ENCODE measurements at regions not wholly inside any gene's neighbourhood (a gene's known extent, or its start where the extent isn't known, plus 50 kb on each side); places are given as distances from the start of the nearest gene placed in this dataset.

- Histone ChIP-seq H3K4me3 (no peak overlapping the region), H3K36me3 (no peaks in the 10 kb centered on the region), H3K27me3 (no peaks in the 10 kb centered on the region), H3K4me1 (no peaks in the 10 kb centered on the region), H3K9me3 (peaks cover 0 to 10% (median 8%) of the 10 kb centered on the region in 4 donors), H3K27ac (no peak overlapping the region)
- TF ChIP-seq POLR2A (IDR thresholded peaks at IDR 0.05), result no peak
- TF ChIP-seq POLR2AphosphoS5 (IDR thresholded peaks at IDR 0.05), result no peak
- TF ChIP-seq CTCF (IDR thresholded peaks at IDR 0.05), result no peak
- no peak for DNase-seq
- intact Hi-C loops (cut with DNase I; ENCODE audit: low total_unique reads), result no loop called here
- WGBS, 5 donors, result 51 to 57% (median 53%) methylated on average over 4 of the region's 4 CpGs
These were observed 161.5 kb upstream of the MB21D2 start for GRCh38 chr3:193078996-193079753.

DNA sequence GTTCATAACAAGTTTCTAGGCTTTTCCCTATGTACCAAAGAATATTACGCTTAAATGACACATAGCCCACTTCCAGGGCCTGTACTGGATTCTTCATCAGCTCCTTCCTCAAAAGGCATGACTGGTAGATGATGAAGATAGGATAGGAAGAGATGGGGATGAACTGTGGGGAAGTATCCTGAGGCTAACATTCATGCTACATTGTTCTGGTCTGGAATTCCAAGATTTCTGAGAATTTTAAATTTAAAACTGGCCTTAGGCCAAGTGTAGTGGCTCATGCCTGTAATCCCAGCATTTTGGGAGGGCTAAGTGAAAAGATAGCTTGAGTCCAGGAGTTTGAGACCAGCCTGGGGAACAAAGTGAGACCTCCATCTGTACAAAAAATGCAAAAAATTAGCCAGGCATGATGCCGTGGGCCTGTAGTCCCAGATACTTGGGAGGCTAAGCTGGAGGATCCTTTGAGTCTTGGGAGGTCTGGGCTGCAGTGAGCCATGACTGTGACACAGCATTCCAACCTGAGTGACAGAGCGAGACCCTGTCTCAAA, 160.1 kb upstream of the PLAAT1 start:
- H3K27ac ChIP-seq, result no peak overlapping the region
- no peaks in the 10 kb centered on the region for H3K27me3 ChIP-seq
- no peaks in the 10 kb centered on the region for H3K36me3 ChIP-seq
- H3K4me3 ChIP-seq, result no peak overlapping the region
- TF ChIP-seq EP300 (IDR thresholded peaks at IDR 0.05) (no peak), POLR2A (IDR thresholded peaks at IDR 0.05) (no peak), CTCF (IDR thresholded peaks at IDR 0.05) (no peak), POLR2AphosphoS5 (IDR thresholded peaks at IDR 0.05) (no peak)
- H3K4me1 ChIP-seq, result no peaks in the 10 kb centered on the region
- WGBS, 5 donors, result 69 to 90% (median 88%) methylated on average over 3 of the region's 3 CpGs
- peaks cover 0 to 10% (median 8%) of the 10 kb centered on the region in 4 donors for H3K9me3 ChIP-seq
- intact Hi-C loops (cut with DNase I; ENCODE audit: low total_unique reads), result no loop called here
- no peak for DNase-seq

DNA sequence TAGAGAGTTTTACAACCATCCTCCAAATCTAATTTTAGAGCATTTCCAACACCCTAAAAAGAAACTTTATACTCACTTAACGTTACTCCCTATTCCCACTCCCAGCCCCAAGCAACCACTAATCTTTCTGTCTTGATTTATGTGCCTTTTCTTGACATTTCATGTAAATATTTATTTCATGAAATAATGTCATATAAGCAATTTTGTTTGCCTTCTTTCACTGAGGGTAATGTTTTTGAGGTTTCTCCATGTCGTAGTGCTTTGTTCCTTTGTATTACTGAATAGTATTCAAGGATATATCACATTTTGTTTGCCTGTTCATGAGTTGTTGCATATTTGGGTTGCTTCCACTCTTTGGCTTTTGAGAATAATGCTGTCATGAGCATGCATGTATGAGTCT, 155.4 kb upstream of the PLAAT1 start:
- Histone ChIP-seq H3K36me3 (no peaks in the 10 kb centered on the region), H3K4me3 (no peak overlapping the region), H3K4me1 (no peaks in the 10 kb centered on the region), H3K27ac (no peak overlapping the region), H3K27me3 (no peaks in the 10 kb centered on the region), H3K9me3 (peaks cover 0 to 10% (median 8%) of the 10 kb centered on the region in 4 donors)
- 43 to 64% (median 61%) methylated on average over 2 of the region's 2 CpGs for WGBS, 5 donors
- TF ChIP-seq EP300 (IDR thresholded peaks at IDR 0.05), result no peak
- TF ChIP-seq POLR2AphosphoS5 (IDR thresholded peaks at IDR 0.05), result no peak
- no peak for TF ChIP-seq POLR2A (IDR thresholded peaks at IDR 0.05)
- no peak for TF ChIP-seq CTCF (IDR thresholded peaks at IDR 0.05)
- intact Hi-C loops (cut with DNase I; ENCODE audit: low total_unique reads), result no loop called here
- DNase-seq, result no peak

DNA sequence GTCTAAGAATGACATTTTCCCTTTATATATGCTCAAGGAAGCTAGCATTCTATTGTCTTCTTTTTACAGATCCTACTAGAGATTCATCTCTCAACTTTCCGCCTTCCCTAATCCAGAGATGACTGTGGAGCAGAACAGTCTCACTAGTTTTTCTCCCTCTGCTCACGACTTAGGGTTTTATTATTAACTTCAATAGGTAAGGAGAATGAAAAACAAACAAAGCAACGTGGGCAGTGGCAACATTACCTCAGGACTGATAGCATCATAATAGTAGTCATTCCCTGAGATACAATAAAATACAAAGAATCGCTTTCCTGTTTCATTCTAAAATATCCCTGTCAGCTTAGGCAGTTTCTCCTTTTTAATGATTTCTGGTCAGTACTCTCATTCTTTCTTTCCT, 154.3 kb upstream of the PLAAT1 start:
- Histone ChIP-seq H3K27ac (no peak overlapping the region), H3K27me3 (no peaks in the 10 kb centered on the region), H3K4me3 (no peak overlapping the region), H3K4me1 (no peaks in the 10 kb centered on the region), H3K9me3 (peaks cover 0 to 10% (median 8%) of the 10 kb centered on the region in 4 donors), H3K36me3 (no peaks in the 10 kb centered on the region)
- 23 to 43% (median 34%) methylated on average over 4 of the region's 4 CpGs for WGBS, 5 donors
- intact Hi-C loops (cut with DNase I; ENCODE audit: low total_unique reads), result no loop called here
- TF ChIP-seq EP300 (IDR thresholded peaks at IDR 0.05) (no peak), CTCF (IDR thresholded peaks at IDR 0.05) (no peak), POLR2AphosphoS5 (IDR thresholded peaks at IDR 0.05) (no peak), POLR2A (IDR thresholded peaks at IDR 0.05) (no peak)
- peak in 1 of 2 donors; percentile 39 for DNase-seq
